GM12873 (cell line): ENCODE measurements at regions not wholly inside any gene's neighbourhood (a gene's known extent, or its start where the extent isn't known, plus 50 kb on each side); places are given as distances from the start of the nearest gene placed in this dataset.

Experiments used
- TF ChIP-seq, protein P1 (sequence below): IDR thresholded peaks from 2 replicates; pipeline ENCODE4 v1.5.1; 2012; ENCODE audit warnings: low read depth, mild to moderate bottlenecking, moderate library complexity, low read length, control low read depth; ENCODE audit not compliant: insufficient read depth; ENCODE audit errors: missing control alignments

DNA sequence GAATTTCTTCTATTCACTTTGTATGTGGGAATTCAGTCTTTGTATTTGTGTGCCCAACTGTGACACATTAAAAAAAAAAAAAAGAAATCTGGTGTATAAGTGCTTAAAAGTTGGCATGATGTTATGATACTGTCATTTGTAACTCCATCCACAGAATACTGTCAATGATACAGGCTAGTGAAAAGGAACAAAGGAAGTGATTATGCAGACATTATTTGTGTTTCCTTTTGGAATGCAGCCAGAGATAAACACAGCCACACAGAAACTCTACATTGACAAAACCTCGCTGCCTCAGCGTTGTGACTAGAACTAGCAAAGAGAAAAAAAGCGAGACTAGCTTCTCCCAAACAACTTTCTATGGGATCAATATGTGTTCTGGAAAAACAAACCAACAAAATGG, 519.2 kb upstream of the AGTR1 start:
- TF ChIP-seq, protein P1, sequence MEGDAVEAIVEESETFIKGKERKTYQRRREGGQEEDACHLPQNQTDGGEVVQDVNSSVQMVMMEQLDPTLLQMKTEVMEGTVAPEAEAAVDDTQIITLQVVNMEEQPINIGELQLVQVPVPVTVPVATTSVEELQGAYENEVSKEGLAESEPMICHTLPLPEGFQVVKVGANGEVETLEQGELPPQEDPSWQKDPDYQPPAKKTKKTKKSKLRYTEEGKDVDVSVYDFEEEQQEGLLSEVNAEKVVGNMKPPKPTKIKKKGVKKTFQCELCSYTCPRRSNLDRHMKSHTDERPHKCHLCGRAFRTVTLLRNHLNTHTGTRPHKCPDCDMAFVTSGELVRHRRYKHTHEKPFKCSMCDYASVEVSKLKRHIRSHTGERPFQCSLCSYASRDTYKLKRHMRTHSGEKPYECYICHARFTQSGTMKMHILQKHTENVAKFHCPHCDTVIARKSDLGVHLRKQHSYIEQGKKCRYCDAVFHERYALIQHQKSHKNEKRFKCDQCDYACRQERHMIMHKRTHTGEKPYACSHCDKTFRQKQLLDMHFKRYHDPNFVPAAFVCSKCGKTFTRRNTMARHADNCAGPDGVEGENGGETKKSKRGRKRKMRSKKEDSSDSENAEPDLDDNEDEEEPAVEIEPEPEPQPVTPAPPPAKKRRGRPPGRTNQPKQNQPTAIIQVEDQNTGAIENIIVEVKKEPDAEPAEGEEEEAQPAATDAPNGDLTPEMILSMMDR, result no peak

DNA sequence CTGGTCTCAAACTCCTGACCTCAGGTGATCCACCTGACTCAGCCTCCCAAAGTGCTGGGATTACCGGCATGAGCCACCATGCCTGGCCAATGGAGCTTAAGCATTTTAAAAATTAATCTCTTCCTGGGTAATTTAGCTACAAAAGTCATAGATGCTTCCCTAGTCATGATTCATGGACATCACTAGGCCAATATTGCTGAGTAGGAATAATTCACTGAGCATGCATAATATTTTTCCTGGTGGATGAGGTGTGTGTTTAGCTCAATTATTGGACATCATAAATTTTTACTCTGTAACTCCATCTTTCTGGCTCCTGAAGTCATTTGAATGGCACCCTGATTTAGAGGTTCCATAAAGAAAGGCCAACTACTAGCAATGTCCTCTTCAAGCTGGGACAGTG, 512.9 kb upstream of the AGTR1 start:
- TF ChIP-seq, protein P1, result no peak

DNA sequence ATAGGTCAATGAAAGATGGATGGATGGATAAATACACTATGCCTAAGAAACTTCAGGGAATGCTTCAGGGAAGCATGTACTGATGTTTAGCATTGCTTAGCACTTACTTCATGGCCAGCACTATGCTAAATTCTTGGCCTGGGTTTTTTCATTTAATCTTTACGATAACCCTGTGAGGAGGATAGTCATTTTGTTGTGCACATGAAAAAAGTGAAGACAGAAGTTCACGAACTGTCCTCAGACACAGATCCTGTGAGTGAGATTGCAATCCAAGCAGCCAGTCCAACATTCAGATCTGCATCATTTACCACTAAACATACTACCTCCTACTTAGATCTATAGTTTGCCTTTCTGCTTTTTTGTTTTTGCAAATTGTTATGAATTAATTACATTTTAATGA, 510.8 kb upstream of the AGTR1 start:
- TF ChIP-seq, protein P1, result no peak

DNA sequence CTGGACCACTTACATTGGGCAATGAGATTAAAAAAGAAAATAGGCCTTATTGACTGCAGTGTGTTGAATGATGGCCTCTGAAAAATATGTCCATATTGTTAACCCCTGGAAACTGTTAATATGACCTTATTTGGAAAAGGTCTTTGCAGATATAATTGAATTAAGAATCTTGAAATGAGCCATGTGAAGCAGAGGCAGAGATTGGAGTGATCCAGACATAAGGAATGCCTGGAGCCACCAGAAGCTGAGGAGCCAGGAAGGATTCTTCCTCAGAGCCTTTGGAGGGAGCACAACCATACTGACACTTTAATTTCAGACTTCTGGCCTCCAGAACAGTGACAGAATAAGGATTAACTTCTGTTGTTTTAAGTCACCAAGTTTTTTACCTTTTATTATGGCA, 510.4 kb upstream of the AGTR1 start:
- TF ChIP-seq, protein P1, result no peak

DNA sequence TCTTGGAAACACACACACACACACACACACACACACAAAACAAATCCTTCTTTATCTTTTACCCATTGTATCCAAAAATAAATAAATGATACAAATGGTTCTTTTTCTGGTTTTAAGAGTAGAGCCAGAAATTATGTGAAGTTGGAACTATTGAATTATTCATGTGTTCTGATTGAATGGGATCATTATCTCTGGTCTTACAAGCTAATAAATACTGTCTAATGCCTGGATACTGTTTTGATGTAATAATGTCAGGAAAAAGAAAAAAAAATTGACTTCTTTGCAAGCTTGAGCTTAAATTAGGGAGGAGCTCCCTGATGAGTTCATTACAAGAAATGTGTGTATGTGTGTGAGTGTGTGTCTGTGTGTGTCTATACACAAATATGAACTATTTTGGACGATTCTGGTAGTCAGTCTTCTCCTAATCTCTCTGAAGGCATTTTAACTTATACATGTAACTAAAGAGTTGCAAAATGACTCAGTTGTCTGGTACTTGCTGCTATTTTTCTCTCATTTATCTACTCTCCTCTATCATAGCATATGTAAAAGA, 507.2 kb upstream of the AGTR1 start:
- TF ChIP-seq, protein P1, result no peak

DNA sequence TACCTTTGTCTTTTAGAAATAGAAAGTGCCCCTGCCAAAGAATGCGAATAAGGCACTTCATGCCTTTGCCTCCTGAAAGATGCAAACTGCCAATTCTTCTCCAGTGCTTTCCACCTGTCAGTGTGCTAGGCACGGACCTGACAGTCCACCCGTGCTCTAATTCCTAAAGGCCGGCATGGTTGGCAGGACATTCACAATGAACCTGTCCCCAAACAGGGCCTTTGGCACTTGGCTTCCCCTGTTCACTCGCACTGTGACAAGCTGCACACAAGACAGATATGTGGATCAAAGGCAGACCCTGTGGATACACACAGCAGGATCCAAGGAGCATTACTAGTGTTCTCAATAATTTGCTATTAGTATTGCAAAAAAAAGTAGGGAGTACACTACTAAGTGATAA, 505.7 kb upstream of the AGTR1 start:
- TF ChIP-seq, protein P1, result no peak

DNA sequence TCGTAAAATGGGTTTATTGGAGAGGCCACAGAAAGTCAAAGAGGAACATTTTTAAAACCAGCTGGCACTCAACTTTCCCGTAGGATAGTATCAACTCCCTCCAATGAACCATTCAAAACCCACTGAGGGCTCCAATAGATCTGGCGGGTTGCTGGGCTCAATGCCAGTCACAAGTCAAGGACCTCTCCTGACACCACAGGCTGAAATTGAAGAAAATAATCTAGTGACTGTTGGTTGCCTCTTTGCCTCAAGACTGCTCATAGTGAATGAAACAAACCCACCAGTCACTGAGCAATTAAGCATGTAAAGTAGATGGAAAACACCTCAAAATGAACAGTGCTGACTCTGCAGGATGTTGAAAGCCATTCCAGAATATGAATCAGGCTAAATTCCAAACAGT, 500.6 kb upstream of the AGTR1 start:
- TF ChIP-seq, protein P1, result no peak
